H9 (cell line): ENCODE measurements at regions not wholly inside any gene's neighbourhood (a gene's known extent, or its start where the extent isn't known, plus 50 kb on each side); places are given as distances from the start of the nearest gene placed in this dataset.

Source experiments
- DNase-seq: peaks from one replicate; pipeline ENCODE4 v3.0.0-alpha.2; 2017
- H2AFZ ChIP-seq: one replicate; pipeline ENCODE4 v1.6.1; 2013; ENCODE audit warnings: mild to moderate bottlenecking, low read length, control low read depth, moderate library complexity
- H2AK5ac ChIP-seq: 2 replicates; pipeline ENCODE4 v1.6.1; 2013; ENCODE audit warnings: low read length, control low read depth, mixed read lengths; ENCODE audit not compliant: insufficient read length
- H2BK120ac ChIP-seq: one replicate; pipeline ENCODE4 v1.6.1; 2013; ENCODE audit warnings: low read depth, mild to moderate bottlenecking, low read length, control low read depth, inconsistent platforms; ENCODE audit not compliant: poor library complexity, severe bottlenecking
- H2BK12ac ChIP-seq: 2 replicates; pipeline ENCODE4 v1.6.1; 2013; ENCODE audit warnings: low read length, control low read depth, mixed read lengths, low read depth; ENCODE audit not compliant: insufficient read length
- H2BK15ac ChIP-seq: 2 replicates; pipeline ENCODE4 v1.6.1; 2013; ENCODE audit warnings: low read depth, low read length, control low read depth
- H2BK20ac ChIP-seq: one replicate; pipeline ENCODE4 v1.6.1; 2013; ENCODE audit warnings: low read depth, mild to moderate bottlenecking, low read length, control low read depth, inconsistent platforms; ENCODE audit not compliant: poor library complexity, severe bottlenecking
- H2BK5ac ChIP-seq: 2 replicates; pipeline ENCODE4 v1.6.1; 2013; ENCODE audit warnings: low read length, control low read depth, mixed read lengths; ENCODE audit not compliant: insufficient read length
- H3K14ac ChIP-seq: 2 replicates; pipeline ENCODE4 v1.6.1; 2013; ENCODE audit warnings: low read length, control low read depth; ENCODE audit not compliant: insufficient read depth
- H3K18ac ChIP-seq: 2 replicates; pipeline ENCODE4 v1.6.1; 2013; ENCODE audit warnings: low read depth, mild to moderate bottlenecking, mixed read lengths, low read length, control low read depth; ENCODE audit not compliant: insufficient read length
- H3K23ac ChIP-seq: 2 replicates; pipeline ENCODE4 v1.6.1; 2013; ENCODE audit warnings: low read length, control low read depth, mixed read lengths, low read depth; ENCODE audit not compliant: insufficient read length
- H3K23me2 ChIP-seq: 2 replicates; pipeline ENCODE4 v1.6.1; 2013; ENCODE audit warnings: low read depth, mild to moderate bottlenecking, mixed read lengths, low read length, control low read depth; ENCODE audit not compliant: insufficient read length, poor library complexity, severe bottlenecking
- H3K27ac ChIP-seq: 2 replicates; pipeline ENCODE4 v1.5.1; 2013; ENCODE audit warnings: low read length, control low read depth, mixed read lengths, low read depth; ENCODE audit not compliant: insufficient read length
- H3K27me3 ChIP-seq: 2 replicates; pipeline ENCODE4 v1.6.1; 2013; ENCODE audit warnings: low read length, control low read depth, inconsistent platforms; ENCODE audit not compliant: insufficient read depth
- H3K4ac ChIP-seq: 2 replicates; pipeline ENCODE4 v1.6.1; 2013; ENCODE audit warnings: low read depth, mild to moderate bottlenecking, control low read depth, inconsistent platforms, low read length, moderate library complexity
- H3K4me1 ChIP-seq: 2 replicates; pipeline ENCODE4 v1.6.1; 2013; ENCODE audit warnings: low read length, control low read depth, inconsistent platforms; ENCODE audit not compliant: insufficient read depth
- H3K4me2 ChIP-seq: 2 replicates; pipeline ENCODE4 v1.6.1; 2013; ENCODE audit warnings: low read length, control low read depth, mixed read lengths; ENCODE audit not compliant: insufficient read length, insufficient read depth
- H3K56ac ChIP-seq: 2 replicates; pipeline ENCODE4 v1.6.1; 2013; ENCODE audit warnings: low read depth, mild to moderate bottlenecking, mixed read lengths, low read length, control low read depth; ENCODE audit not compliant: insufficient read length
- H3K79me1 ChIP-seq: 2 replicates; pipeline ENCODE4 v1.6.1; 2013; ENCODE audit warnings: low read depth, mild to moderate bottlenecking, moderate library complexity, low read length, control low read depth, inconsistent platforms; ENCODE audit not compliant: insufficient read depth, poor library complexity, severe bottlenecking
- H3K79me2 ChIP-seq: 2 replicates; pipeline ENCODE4 v1.6.1; 2013; ENCODE audit warnings: low read length, control low read depth, inconsistent platforms; ENCODE audit not compliant: insufficient read depth
- H3K9ac ChIP-seq: 2 replicates; pipeline ENCODE4 v1.6.1; 2013; ENCODE audit warnings: low read length, control low read depth, mixed read lengths; ENCODE audit not compliant: insufficient read length; ENCODE audit errors: extremely low read depth
- H3K9me3 ChIP-seq: one replicate; pipeline ENCODE4 v1.6.1; 2013; ENCODE audit warnings: low read depth, low read length, inconsistent platforms; ENCODE audit not compliant: control insufficient read depth
- H3T11ph ChIP-seq: one replicate; pipeline ENCODE4 v1.6.1; 2013; ENCODE audit warnings: mild to moderate bottlenecking, low read length, control low read depth, inconsistent platforms
- H4K20me1 ChIP-seq: one replicate; pipeline ENCODE4 v1.6.1; 2013; ENCODE audit not compliant: control insufficient read depth, insufficient read length, insufficient read depth
- H4K5ac ChIP-seq: 2 replicates; pipeline ENCODE4 v1.6.1; 2013; ENCODE audit warnings: low read depth, mild to moderate bottlenecking, mixed read lengths, low read length, control low read depth; ENCODE audit not compliant: insufficient read length
- H4K8ac ChIP-seq: replicated peaks from 2 replicates; pipeline ENCODE4 v1.6.1; 2013; ENCODE audit warnings: low read length, control low read depth, mixed read lengths, low read depth; ENCODE audit not compliant: insufficient read length
- H4K91ac ChIP-seq: 2 replicates; pipeline ENCODE4 v1.6.1; 2013; ENCODE audit warnings: low read depth, mild to moderate bottlenecking, moderate library complexity, mixed read lengths, low read length, control low read depth; ENCODE audit not compliant: insufficient read length
- H3K27ac Mint-ChIP-seq, 3 experiments: 2 replicates in 2 of 3; 3 replicates in 1 of 3; pipeline ENCODE4 v1.8.0; 2020 to 2021; ENCODE audit warnings: mixed read lengths in 3 of 3, mild to moderate bottlenecking in 1 of 3, moderate library complexity in 1 of 3
- H3K27me3 Mint-ChIP-seq: 2 replicates; pipeline ENCODE4 v1.8.0; 2021; ENCODE audit warnings: low read depth, mild to moderate bottlenecking, moderate library complexity, mixed read lengths
- H3K36me3 Mint-ChIP-seq, 3 experiments: 2 replicates in 2 of 3; 3 replicates in 1 of 3; pipeline ENCODE4 v1.8.0; 2020 to 2021; ENCODE audit warnings: low read depth in 3 of 3, mixed read lengths in 3 of 3; ENCODE audit not compliant: insufficient read depth in 1 of 3
- H3K4me1 Mint-ChIP-seq, 2 experiments: 2 replicates each; pipeline ENCODE4 v1.8.0; 2020; ENCODE audit warnings: mixed read lengths in 2 of 2
- H3K4me3 Mint-ChIP-seq, 2 experiments: 2 replicates in 1 of 2; 3 replicates in 1 of 2; pipeline ENCODE4 v1.8.0; 2020 to 2021; ENCODE audit warnings: mild to moderate bottlenecking in 2 of 2, mixed read lengths in 2 of 2, moderate library complexity in 1 of 2
- H3K9me3 Mint-ChIP-seq, 2 experiments: 2 replicates in 1 of 2; 3 replicates in 1 of 2; pipeline ENCODE4 v1.8.0; 2020; ENCODE audit warnings: mild to moderate bottlenecking in 2 of 2, mixed read lengths in 2 of 2, moderate library complexity in 1 of 2
- CTCF ChIP-seq: fragments of 200-600 bp; sonication (generic); conservative IDR thresholded peaks from 3 replicates; pipeline ENCODE4 v1.8.0; 2021; ENCODE audit warnings: antibody characterized with exemption, mild to moderate bottlenecking
- WGBS: extraction: QIAGEN DNeasy Blood & Tissue Kit; methylation state at CpG from one replicate; pipeline ENCODE4 v1.1.7; 2013; ENCODE audit warnings: missing lambda C conversion rate, low lambda C conversion rate, mixed read lengths; ENCODE audit not compliant: insufficient read length; ENCODE audit errors: extremely low coverage; 5-methylcytosine and 5-hydroxymethylcytosine counted together

- H3K9me3 ChIP-seq: no peaks in the 10 kb centered on the region
- no CpG with 5 or more reads among the region's 29 CpGs for WGBS
- H3K4me2 ChIP-seq: no peak overlapping the region
- Mint-ChIP-seq H3K4me3 (no peak overlapping the region), H3K9me3 (peaks cover 0 to 4% of the 10 kb centered on the region in 2 experiments; a peak in 1 of 5 replicates), H3K27me3 (no peaks in the 10 kb centered on the region), H3K4me1 (peaks cover 26 to 33% of the 10 kb centered on the region in 2 experiments), H3K27ac (peak overlapping the region in 1 of 3 experiments; percentile 21; a peak in 1 of 7 replicates), H3K36me3 (peaks cover 0 to 5% (median 3%) of the 10 kb centered on the region in 3 experiments; a peak in 5 of 7 replicates)
- no peak overlapping the region for H3T11ph ChIP-seq
- H3K4ac ChIP-seq: no peak overlapping the region
- peaks cover 2% of the 10 kb centered on the region; the same call in 1 of the 2 replicates for H3K79me2 ChIP-seq
- H2BK120ac ChIP-seq: no peak overlapping the region
- no peak overlapping the region for H4K91ac ChIP-seq
- no peak overlapping the region for H3K9ac ChIP-seq
- no peak overlapping the region for H3K23ac ChIP-seq
- H2BK20ac ChIP-seq: no peak overlapping the region
- TF ChIP-seq CTCF: no peak
- H3K79me1 ChIP-seq: no peaks in the 10 kb centered on the region
- no peak overlapping the region for H4K8ac ChIP-seq
- no peaks in the 10 kb centered on the region for H3K23me2 ChIP-seq
- no peak overlapping the region for H3K56ac ChIP-seq
- no peaks in the 10 kb centered on the region for H4K20me1 ChIP-seq
- no peak overlapping the region for H3K14ac ChIP-seq
- no peak overlapping the region for H2BK12ac ChIP-seq
- H3K18ac ChIP-seq: no peak overlapping the region
- H2AK5ac ChIP-seq: no peak overlapping the region
- H4K5ac ChIP-seq: no peak overlapping the region
- no peaks in the 10 kb centered on the region for H3K27me3 ChIP-seq
- H3K4me1 ChIP-seq: no peaks in the 10 kb centered on the region
- no peak overlapping the region for H2AFZ ChIP-seq
- H3K27ac ChIP-seq: no peak overlapping the region
- no peak overlapping the region for H2BK15ac ChIP-seq
- H2BK5ac ChIP-seq: no peak overlapping the region
- peak; percentile 23 for DNase-seq
These were observed 187.0 kb downstream of the SEC14L1 start for GRCh38 chr17:77327566-77328464.
